ENCODE measurements at regions not wholly inside any gene's neighbourhood (a gene's known extent, or its start where the extent isn't known, plus 50 kb on each side); places are given as distances from the start of the nearest gene placed in this dataset.

DNA sequence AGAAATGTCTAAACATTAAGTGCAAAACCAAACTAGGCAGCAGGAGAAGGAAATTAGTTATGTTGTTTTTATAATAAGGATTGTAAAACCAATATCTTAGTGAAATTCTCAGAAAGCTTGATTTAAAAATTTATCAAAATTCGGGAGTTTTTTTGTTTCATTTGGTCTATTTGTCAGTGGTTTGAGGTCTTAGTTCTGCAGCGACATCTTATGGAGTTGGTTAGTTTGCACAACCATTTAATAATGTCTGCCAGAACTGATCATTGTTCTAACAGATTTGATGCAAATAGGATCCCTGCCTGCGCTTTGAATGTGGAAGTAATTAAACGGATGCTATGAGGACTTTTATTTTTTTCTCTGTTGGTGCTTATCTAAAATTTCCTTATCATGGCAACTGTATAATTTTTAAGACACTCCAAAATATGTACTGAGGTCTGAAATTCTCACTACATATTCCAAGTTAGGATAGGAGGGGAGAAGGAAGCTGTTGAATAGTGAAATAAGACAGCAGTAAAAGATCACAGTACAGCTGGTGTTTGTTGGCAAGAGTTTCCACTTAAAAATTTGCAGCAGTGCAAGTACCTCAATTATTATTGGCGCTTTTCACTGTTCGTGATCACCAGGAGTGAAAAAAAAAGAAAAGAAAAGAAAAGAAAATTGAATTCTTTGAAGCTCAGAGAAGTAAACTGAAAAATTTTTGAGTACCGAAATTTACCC lies 2521.4 kb downstream of the ARAP2 start:
- Histone ChIP-seq H3K36me3 (ENCODE audit: control insufficient read depth in 2 of 4, insufficient read depth in 4 of 4, low read length in 3 of 4) (no peaks in the 10 kb centered on the region), H2BK20ac (ENCODE audit: low read length) (no peak overlapping the region), H2AFZ (ENCODE audit: low read length) (no peak overlapping the region), H3K4me2 (ENCODE audit: insufficient read depth in 1 of 2, low read depth in 2 of 2, low read length in 2 of 2) (no peak overlapping the region), H2BK120ac (replicated peaks; ENCODE audit: low read depth, low read length) (no peak overlapping the region), H3K79me2 (ENCODE audit: control insufficient read depth in 1 of 2, insufficient read depth in 2 of 2, low read length in 2 of 2) (no peaks in the 10 kb centered on the region), H3K27ac (ENCODE audit: low read depth, low read length) (no peak overlapping the region), H3K4me1 (replicated peaks in 1 of 4; ENCODE audit: control insufficient read depth in 3 of 4, insufficient read depth in 4 of 4, low read length in 3 of 4) (no peaks in the 10 kb centered on the region), H2BK5ac (ENCODE audit: low read depth, low read length) (no peak overlapping the region), H3K23me2 (ENCODE audit: low read depth, low read length) (no peaks in the 10 kb centered on the region), H3K9ac (replicated peaks in 1 of 4; ENCODE audit: extremely low read depth in 1 of 4, low read depth in 3 of 4, low read length in 3 of 4) (no peak overlapping the region), H3K27me3 (replicated peaks in 1 of 4; ENCODE audit: control insufficient read depth in 3 of 4, extremely low read depth in 1 of 4, insufficient read depth in 3 of 4, low read length in 3 of 4) (no peaks in the 10 kb centered on the region), H4K20me1 (replicated peaks in 1 of 2; ENCODE audit: control insufficient read depth in 1 of 2, insufficient read depth in 2 of 2, low read length in 2 of 2) (no peaks in the 10 kb centered on the region), H3K4me3 (ENCODE audit: extremely low read depth in 1 of 4, insufficient read depth in 2 of 4, low read depth in 3 of 4, low read length in 4 of 4) (no peak overlapping the region), H3K4ac (replicated peaks; ENCODE audit: insufficient read length, low read depth, low read length) (no peak overlapping the region), H3K79me1 (ENCODE audit: low read depth, low read length) (no peaks in the 10 kb centered on the region), H2BK12ac (ENCODE audit: low read depth, low read length) (no peak overlapping the region), H3K23ac (ENCODE audit: insufficient read length) (no peak overlapping the region), H2BK15ac (ENCODE audit: low read length) (no peak overlapping the region), H2AK5ac (ENCODE audit: low read depth, low read length) (no peak overlapping the region), H3K18ac (ENCODE audit: extremely low read depth, low read length) (no peak overlapping the region), H4K91ac (replicated peaks; ENCODE audit: insufficient read length, low read length) (no peak overlapping the region), H4K5ac (ENCODE audit: insufficient read length, low read depth, low read length) (no peak overlapping the region), H3K14ac (ENCODE audit: insufficient read length) (no peak overlapping the region), H3K56ac (replicated peaks; ENCODE audit: insufficient read length, low read depth, low read length) (no peak overlapping the region), H4K8ac (ENCODE audit: extremely low read depth, insufficient read depth, low read length) (no peak overlapping the region), H3K9me3 (ENCODE audit: insufficient read depth in 2 of 2, low read depth in 1 of 2, low read length in 1 of 2) (no peaks in the 10 kb centered on the region)
- no peak for FAIRE-seq
- WGBS, 2 experiments (ENCODE audit: extremely low coverage in 1 of 2, insufficient coverage in 1 of 2, insufficient read length in 1 of 2, insufficient replicate concordance in 2 of 2, low coverage in 1 of 2, low lambda C conversion rate in 2 of 2, missing lambda C conversion rate in 1 of 2): 93% methylated on average over 7 of the region's 7 CpGs; no CpG with 5 or more reads in 1 of the 2 experiments
- no peak for TF ChIP-seq CTBP2 (IDR thresholded peaks at IDR 0.05; ENCODE audit: borderline replicate concordance, insufficient read depth, insufficient read length, low read length)
- TF ChIP-seq KDM4A (IDR thresholded peaks at IDR 0.05; ENCODE audit: low read depth, low read length, severe bottlenecking): no peak
- TF ChIP-seq, protein P1, sequence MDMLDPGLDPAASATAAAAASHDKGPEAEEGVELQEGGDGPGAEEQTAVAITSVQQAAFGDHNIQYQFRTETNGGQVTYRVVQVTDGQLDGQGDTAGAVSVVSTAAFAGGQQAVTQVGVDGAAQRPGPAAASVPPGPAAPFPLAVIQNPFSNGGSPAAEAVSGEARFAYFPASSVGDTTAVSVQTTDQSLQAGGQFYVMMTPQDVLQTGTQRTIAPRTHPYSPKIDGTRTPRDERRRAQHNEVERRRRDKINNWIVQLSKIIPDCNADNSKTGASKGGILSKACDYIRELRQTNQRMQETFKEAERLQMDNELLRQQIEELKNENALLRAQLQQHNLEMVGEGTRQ (IDR thresholded peaks at IDR 0.05; ENCODE audit: low read length): no peak
- no peak for TF ChIP-seq JUND (IDR thresholded peaks at IDR 0.05; ENCODE audit: low read length)
- TF ChIP-seq BCL11A (IDR thresholded peaks at IDR 0.05; ENCODE audit: low read depth in 2 of 2, low read length in 2 of 2): no peak
- TF ChIP-seq CHD1 (IDR thresholded peaks at IDR 0.05; ENCODE audit: low read depth, low read length): no peak
- TF ChIP-seq TCF12 (IDR thresholded peaks at IDR 0.05; ENCODE audit: low read depth, low read length): no peak
- no peak for TF ChIP-seq RFX5 (IDR thresholded peaks at IDR 0.05; ENCODE audit: borderline replicate concordance, low read depth, low read length)
- no peak for TF ChIP-seq TAF7 (optimal IDR thresholded peaks at IDR 0.05; ENCODE audit: borderline replicate concordance, low read depth, low read length)
- TF ChIP-seq KDM5A (IDR thresholded peaks at IDR 0.05; ENCODE audit: low read length): no peak
- no peak for TF ChIP-seq TEAD4 (IDR thresholded peaks at IDR 0.05; ENCODE audit: low read depth, low read length)
- no peak for TF ChIP-seq FOSL1 (IDR thresholded peaks at IDR 0.05; ENCODE audit: insufficient read depth, low read depth, low read length)
- no peak for DNase-seq (ENCODE audit: low read depth in 1 of 2, low spot score in 2 of 2)
- CTCF ChIA-PET (ENCODE audit: partially characterized antibody): no interaction called here
- POLR2A ChIA-PET (ENCODE audit: partially characterized antibody): interaction anchor here (0.7 kb wide), 1 partner anchor 605 kb away, joined by 3 read pairs; no protein-coding TSS in a partner anchor
